ENCODE measurements at regions not wholly inside any gene's neighbourhood (a gene's known extent, or its start where the extent isn't known, plus 50 kb on each side); places are given as distances from the start of the nearest gene placed in this dataset.

DNA sequence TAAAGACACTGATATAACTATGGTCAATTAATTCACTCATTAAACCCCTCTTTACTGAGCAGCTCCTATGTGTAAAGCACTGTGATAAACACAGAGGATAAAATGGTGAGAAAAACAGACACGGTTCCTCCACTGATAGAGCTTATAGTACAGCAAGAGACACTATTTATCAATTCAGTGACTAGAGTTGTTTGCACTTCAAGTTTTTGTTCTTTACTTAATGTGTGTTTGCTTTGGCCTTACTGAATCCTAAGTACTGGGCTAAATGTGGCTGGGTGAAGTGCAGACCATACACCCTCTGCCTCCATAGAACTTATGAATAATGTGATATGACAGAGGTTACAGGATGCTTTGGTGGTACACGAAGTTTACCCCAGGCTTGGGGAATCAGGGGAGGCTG, 80.1 kb upstream of the ITGA1 start:
- no peak for DNase-seq
- no peak for ATAC-seq
- no peaks in the 10 kb centered on the region for H3K36me3 ChIP-seq (ENCODE audit: insufficient read depth in 1 of 2, low read depth in 1 of 2)
- TF ChIP-seq CTCF (IDR thresholded peaks at IDR 0.05), result no peak
- no peak overlapping the region for H3K27ac ChIP-seq
- intact Hi-C loops (cut with DNase I), result no loop called here
- H3K9me3 ChIP-seq, result no peaks in the 10 kb centered on the region
- no peak overlapping the region for H3K4me3 ChIP-seq
- peaks cover 6% of the 10 kb centered on the region for H3K4me1 ChIP-seq
- no peaks in the 10 kb centered on the region for H3K27me3 ChIP-seq (ENCODE audit: insufficient read depth in 3 of 3, low read length in 2 of 3)
- WGBS, 3 donors, result 65 to 69% (median 66%) methylated on average over 2 of the region's 2 CpGs

- no peaks in the 10 kb centered on the region for H3K27me3 ChIP-seq (ENCODE audit: insufficient read depth in 3 of 3, low read length in 2 of 3)
- no peaks in the 10 kb centered on the region for H3K36me3 ChIP-seq (ENCODE audit: insufficient read depth in 1 of 2, low read depth in 1 of 2)
- intact Hi-C loops (cut with DNase I), result no loop called here
- TF ChIP-seq CTCF (IDR thresholded peaks at IDR 0.05), result no peak
- no peaks in the 10 kb centered on the region for H3K9me3 ChIP-seq
- DNase-seq (no peak), ATAC-seq (no peak)
- peak overlapping the region; percentile 30 for H3K27ac ChIP-seq
- peaks cover 6% of the 10 kb centered on the region for H3K4me1 ChIP-seq
- 13 to 25% (median 15%) methylated on average over 1 of the region's 1 CpG for WGBS, 3 donors
- H3K4me3 ChIP-seq, result no peak overlapping the region
These were observed 79.3 kb upstream of the ITGA1 start for GRCh38 chr5:52708463-52708862.

- ATAC-seq (no peak), DNase-seq (no peak)
- TF ChIP-seq CTCF (IDR thresholded peaks at IDR 0.05), result no peak
- H3K27ac ChIP-seq, result peak overlapping the region; percentile 30
- WGBS, 3 donors, result 42 to 54% (median 43%) methylated on average over 6 of the region's 6 CpGs
- no peaks in the 10 kb centered on the region for H3K36me3 ChIP-seq (ENCODE audit: insufficient read depth in 1 of 2, low read depth in 1 of 2)
- no peaks in the 10 kb centered on the region for H3K27me3 ChIP-seq (ENCODE audit: insufficient read depth in 3 of 3, low read length in 2 of 3)
- intact Hi-C loops (cut with DNase I), result no loop called here
- H3K4me1 ChIP-seq, result peaks cover 6% of the 10 kb centered on the region
- no peak overlapping the region for H3K4me3 ChIP-seq
- no peaks in the 10 kb centered on the region for H3K9me3 ChIP-seq
These were observed 78.4 kb upstream of the ITGA1 start for GRCh38 chr5:52709167-52709925.

- no peak for ATAC-seq
- DNase-seq, result no peak
- Histone ChIP-seq H3K27ac (no peak overlapping the region), H3K9me3 (no peaks in the 10 kb centered on the region), H3K36me3 (ENCODE audit: insufficient read depth in 1 of 2, low read depth in 1 of 2) (no peaks in the 10 kb centered on the region), H3K27me3 (ENCODE audit: insufficient read depth in 3 of 3, low read length in 2 of 3) (no peaks in the 10 kb centered on the region), H3K4me3 (no peak overlapping the region), H3K4me1 (peaks cover 6% of the 10 kb centered on the region)
- intact Hi-C loops (cut with DNase I), result no loop called here
- no peak for TF ChIP-seq CTCF (IDR thresholded peaks at IDR 0.05)
- 25 to 33% (median 29%) methylated on average over 2 of the region's 2 CpGs for WGBS, 3 donors
These were observed 77.3 kb upstream of the ITGA1 start for GRCh38 chr5:52710310-52710971.

All from psoas muscle (tissue), 7 donors.